ENCODE measurements at regions not wholly inside any gene's neighbourhood (a gene's known extent, or its start where the extent isn't known, plus 50 kb on each side); places are given as distances from the start of the nearest gene placed in this dataset.
"Not testable (repeated sequence)": the region's sequence is repeated elsewhere in the genome, so short reads cannot be mapped to it uniquely, and the experiment has no call there.

DNA sequence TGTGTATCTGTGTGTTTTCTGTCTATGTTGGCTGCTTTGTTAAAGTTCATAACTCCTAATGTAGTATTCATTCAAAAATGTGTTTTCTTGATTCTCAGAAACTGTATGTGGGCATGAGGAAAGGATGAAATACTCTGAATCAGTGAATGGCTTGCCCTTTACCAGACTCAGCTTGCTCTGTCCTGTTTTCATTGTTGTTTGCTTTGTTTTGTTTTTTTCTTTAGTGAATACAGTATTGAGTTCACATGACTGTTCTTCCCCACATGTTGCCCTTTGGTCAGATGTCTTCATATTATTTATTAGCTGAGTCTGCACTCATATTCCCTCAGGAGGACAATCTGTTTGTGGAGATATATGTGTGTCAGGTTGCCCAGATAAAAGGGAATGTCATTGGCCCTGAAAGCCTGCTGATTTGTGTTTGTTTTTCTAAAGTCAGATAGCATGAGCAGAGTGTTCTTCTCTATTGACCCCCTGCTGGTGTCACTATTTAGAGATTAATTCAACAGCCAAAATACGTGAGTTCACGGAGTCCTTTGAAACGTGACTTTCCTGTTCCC is 1184.4 kb downstream of the RPA4 start:
- DNase-seq, result no peak

DNA sequence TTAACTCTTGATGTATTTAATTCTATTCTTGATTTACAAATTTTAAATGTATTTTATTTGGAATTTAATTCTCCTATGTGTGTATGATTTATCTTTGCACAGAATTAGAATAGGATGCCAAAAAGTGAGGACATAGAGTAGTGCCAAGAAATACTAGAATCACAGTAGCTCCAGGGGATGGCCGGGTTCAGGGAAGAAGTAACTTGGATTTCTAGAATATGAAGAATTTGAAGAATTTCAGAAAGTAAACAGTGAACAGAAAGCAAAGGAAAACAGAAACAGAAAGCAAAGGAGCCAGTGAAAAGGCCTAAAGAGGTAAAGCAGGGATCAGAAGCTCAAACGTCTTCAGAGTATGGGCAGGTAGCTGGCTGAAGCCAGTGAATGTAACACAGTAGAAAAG is 1187.6 kb downstream of the RPA4 start:
- DNase-seq, result no peak

- DNase-seq, result no peak
Observed at GRCh38 chrX:98077440-98077839, 1193.7 kb downstream of the RPA4 start.

DNA sequence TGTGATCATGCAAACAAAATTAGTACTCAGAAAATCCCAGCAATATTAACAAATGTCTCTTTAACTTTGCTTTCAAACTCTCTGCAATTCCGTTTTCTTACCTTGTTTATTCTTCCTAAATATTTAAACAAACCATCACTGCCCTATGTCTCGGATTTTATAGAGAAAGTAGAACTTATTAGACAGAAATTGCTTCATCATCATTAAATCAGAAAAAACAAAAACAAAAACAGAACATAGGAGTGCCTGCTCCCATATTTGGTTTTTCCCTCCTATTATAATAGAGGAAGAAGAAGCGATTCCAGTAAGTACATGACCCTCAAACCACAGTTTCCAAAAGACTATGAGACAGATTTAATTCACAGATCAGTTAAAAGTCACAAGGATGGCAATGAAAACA is 1228.0 kb downstream of the RPA4 start:
- no peak for DNase-seq

GRCh38 chrX:98114021-98114420 is 1230.3 kb downstream of the RPA4 start:
- no peak for DNase-seq

DNA sequence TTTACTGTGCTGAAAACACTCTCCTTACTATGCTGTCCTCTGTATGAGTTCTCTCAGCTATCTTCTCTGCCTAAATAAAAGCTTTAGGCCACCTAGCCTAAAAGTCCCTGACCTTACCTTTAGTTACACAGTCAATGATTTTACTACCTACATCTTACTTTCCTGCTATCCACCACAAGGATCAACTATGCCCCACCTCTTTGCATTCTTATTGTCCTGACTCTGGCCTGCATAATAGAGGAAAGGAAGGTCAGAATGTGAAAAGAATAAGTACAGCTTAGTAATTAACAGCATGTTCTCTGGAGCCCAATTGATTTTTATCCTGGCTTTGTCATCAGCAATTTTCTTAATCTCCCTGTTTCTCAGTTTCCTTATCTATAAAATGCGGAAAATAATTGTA is 1257.8 kb downstream of the RPA4 start:
- no peak for DNase-seq

- DNase-seq, result no peak
Observed at GRCh38 chrX:98191003-98191402, 1307.3 kb downstream of the RPA4 start.

GRCh38 chrX:98194036-98194435 is 1310.3 kb downstream of the RPA4 start:
- DNase-seq, result no peak

DNA sequence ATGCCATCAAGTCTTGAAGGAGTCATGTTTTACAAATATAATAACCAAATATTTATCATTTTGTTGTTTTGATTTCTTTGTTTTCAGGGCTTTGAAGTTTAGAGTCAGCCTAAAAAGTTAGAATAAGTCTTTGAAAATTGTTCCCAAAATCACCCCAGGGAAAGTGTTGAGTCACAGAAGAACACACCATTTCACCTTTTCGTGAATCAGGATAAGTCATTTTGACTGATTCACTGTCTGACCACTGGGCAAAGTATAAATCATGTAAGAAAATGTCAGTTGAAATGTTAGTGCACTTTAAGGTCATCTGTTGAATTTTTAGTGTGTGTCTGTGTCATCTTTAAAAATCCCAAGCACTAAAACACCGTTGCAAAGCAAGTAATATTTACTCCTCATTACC is 1320.1 kb downstream of the RPA4 start:
- no peak for DNase-seq

- no peak for DNase-seq
Observed at GRCh38 chrX:98207947-98208346, 1324.2 kb downstream of the RPA4 start.

- no peak for DNase-seq
Observed at GRCh38 chrX:98231003-98231402, 1347.3 kb downstream of the RPA4 start.

- DNase-seq, result not testable (repeated sequence)
Observed at GRCh38 chrX:98240061-98240460, 1356.4 kb downstream of the RPA4 start.

DNA sequence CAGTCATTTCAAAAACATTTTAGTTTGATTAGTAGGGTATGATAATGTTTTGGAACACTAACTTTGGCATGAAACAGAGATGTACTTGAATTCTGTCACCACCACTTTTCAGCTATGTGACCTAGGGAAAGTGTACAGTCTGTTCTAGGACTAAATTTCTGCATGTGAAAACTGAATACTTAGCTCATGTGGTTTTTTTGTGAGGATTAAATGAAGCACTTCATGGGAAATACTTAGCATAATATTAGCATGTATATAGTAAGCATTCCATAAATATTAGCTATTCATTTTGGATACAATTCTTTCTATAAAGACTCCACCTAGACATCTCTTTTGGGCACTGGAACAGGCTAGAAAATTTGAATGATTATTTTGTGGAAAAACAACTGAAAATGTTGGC is 1379.4 kb downstream of the RPA4 start:
- no peak for DNase-seq

GRCh38 chrX:98289726-98290125 is 1406.0 kb downstream of the RPA4 start:
- no peak for DNase-seq

GRCh38 chrX:98294310-98294709 is 1410.6 kb downstream of the RPA4 start:
- no peak for DNase-seq

- no peak for DNase-seq
Observed at GRCh38 chrX:98296129-98296528, 1412.4 kb downstream of the RPA4 start.

- DNase-seq, result no peak
Observed at GRCh38 chrX:98299785-98300184, 1416.1 kb downstream of the RPA4 start.

DNA sequence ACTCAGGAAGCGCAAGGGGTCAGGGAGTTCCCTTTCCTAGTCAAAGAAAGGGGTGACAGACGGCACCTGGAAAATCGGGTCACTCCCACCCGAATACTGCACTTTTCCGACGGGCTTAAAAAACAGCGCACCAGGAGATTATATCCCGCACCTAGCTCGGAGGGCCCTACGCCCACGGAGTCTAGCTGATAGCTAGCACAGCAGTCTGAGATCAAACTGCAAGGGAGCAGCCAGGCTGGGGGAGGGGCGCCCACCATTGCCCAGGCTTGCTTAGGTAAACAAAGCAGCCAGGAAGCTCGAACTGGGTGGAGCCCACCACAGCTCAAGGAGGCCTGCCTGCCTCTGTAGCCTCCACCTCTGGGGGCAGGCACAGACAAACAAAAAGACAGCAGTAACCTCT is 1416.8 kb downstream of the RPA4 start:
- not testable (repeated sequence) for DNase-seq

GRCh38 chrX:98331407-98331806 is 1447.7 kb downstream of the RPA4 start:
- no peak for DNase-seq

DNA sequence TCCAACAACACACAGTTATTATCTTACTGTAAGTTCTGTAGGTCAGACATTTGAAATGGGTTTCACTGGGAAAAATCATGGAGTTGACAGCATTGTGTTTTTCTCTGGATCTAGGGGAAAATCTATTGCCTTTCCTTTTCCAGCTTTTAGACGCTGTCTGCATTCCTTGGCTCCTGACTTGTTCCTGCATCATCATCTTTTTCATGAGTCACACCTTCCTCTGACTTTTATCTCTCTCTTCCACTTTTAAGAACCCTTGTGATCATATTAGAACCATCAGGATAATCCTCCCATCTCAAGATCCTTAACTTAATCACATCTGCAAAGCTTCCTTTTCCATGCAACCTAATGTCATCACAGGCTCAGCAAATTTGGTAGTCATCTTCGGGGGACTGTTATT is 1454.8 kb downstream of the RPA4 start:
- no peak for DNase-seq

DNA sequence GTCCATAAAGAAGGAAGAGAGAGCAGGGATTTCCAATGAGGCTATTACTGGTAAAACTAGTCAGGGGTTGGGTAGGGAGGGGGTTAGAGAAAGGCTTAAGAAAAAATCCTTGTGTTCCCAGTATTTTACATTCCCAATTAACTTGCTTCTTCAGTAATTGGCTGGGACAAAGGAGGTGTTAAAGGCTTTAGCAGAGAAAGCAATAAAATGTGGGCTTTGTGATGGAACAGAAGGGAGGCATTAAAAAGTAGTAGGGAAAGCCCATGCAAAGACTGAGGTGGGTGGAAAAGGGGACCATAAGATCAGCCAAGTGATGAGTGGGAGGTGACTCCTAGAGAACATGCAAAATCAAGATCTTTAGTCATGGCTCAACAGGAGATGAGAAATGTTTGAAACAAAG is 1467.2 kb downstream of the RPA4 start:
- DNase-seq, result no peak

- DNase-seq, result no peak
Observed at GRCh38 chrX:98357146-98357545, 1473.4 kb downstream of the RPA4 start.

GRCh38 chrX:98362630-98363029 is 1478.9 kb downstream of the RPA4 start:
- no peak for DNase-seq

GRCh38 chrX:98371994-98372393 is 1488.3 kb downstream of the RPA4 start:
- DNase-seq, result no peak

- DNase-seq, result no peak
Observed at GRCh38 chrX:98379134-98379533, 1495.4 kb downstream of the RPA4 start.

DNA sequence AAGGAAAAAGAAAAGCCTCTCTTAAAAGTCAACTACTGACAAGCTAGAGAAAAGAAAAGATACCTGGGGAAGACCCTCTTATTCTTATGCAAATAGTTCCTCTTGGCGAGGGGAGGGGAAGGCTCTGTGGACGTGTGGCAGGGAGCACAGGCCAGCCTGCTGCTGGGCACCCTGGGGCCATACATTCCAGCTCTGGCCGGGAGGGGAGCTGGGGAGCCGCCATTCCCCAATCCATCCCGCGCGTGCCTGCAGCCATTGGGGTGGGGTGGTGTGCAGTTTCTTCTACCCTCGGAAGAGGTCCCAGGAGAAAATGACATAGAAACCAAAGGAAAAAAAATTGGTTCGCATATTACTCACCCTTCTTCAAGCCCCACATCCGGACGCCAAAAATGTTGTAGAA is 1496.4 kb downstream of the RPA4 start:
- no peak for DNase-seq

Measured in stimulated activated CD4-positive, alpha-beta T cell treated with anti-CD3 and anti-CD28 coated beads, Interleukin-12 subunit alpha, Interleukin-12 subunit beta, amount 100 ng/mL, for 4 hours (primary cell).